Effector memory CD8-positive, alpha-beta T cell (primary cell): ENCODE measurements at regions not wholly inside any gene's neighbourhood (a gene's known extent, or its start where the extent isn't known, plus 50 kb on each side); places are given as distances from the start of the nearest gene placed in this dataset.
A peak's percentile ranks its signal among the peaks of the same experiment; 100 is the strongest.
"Not testable (repeated sequence)": the region's sequence is repeated elsewhere in the genome, so short reads cannot be mapped to it uniquely, and the experiment has no call there.

ENCODE experiments used
- ATAC-seq: fragments of 150-1000 bp; cut with Tn5 transposase; replicated peaks from 2 replicates; pipeline ENCODE4 v1.10.0; 2021; ENCODE audit warnings: mild to moderate bottlenecking, moderate library complexity
- DNase-seq, 3 experiments: peaks; one replicate each; pipeline ENCODE4 v3.0.0; 2021
- H3K27ac Mint-ChIP-seq, 2 donors: one replicate each; pipeline ENCODE4 v1.8.0; 2022; ENCODE audit warnings: mild to moderate bottlenecking in 2 of 2, mixed read lengths in 2 of 2, moderate library complexity in 2 of 2
- H3K27me3 Mint-ChIP-seq, 2 donors: one replicate each; pipeline ENCODE4 v1.8.0; 2022; ENCODE audit warnings: mixed read lengths in 2 of 2
- H3K36me3 Mint-ChIP-seq: one replicate; pipeline ENCODE4 v1.8.0; 2022; ENCODE audit warnings: mild to moderate bottlenecking, moderate library complexity, mixed read lengths; ENCODE audit not compliant: insufficient read depth
- H3K4me1 Mint-ChIP-seq, 2 donors: one replicate each; pipeline ENCODE4 v1.8.0; 2022; ENCODE audit warnings: low read depth in 2 of 2, mixed read lengths in 2 of 2
- H3K4me3 Mint-ChIP-seq, 2 donors: one replicate each; pipeline ENCODE4 v1.8.0; 2022; ENCODE audit warnings: mild to moderate bottlenecking in 2 of 2, mixed read lengths in 2 of 2, moderate library complexity in 2 of 2
- H3K9me3 Mint-ChIP-seq, 2 donors: one replicate each; pipeline ENCODE4 v1.8.0; 2022; ENCODE audit warnings: mixed read lengths in 2 of 2

- peak overlapping the region; percentile 92 for H3K4me3 Mint-ChIP-seq
- peak overlapping the region; percentile 98 to 100 for H3K27ac Mint-ChIP-seq
- peaks cover 49% of the 10 kb centered on the region for H3K36me3 Mint-ChIP-seq
- no peaks in the 10 kb centered on the region for H3K27me3 Mint-ChIP-seq
- no peaks in the 10 kb centered on the region for H3K9me3 Mint-ChIP-seq
- H3K4me1 Mint-ChIP-seq, result peaks cover 28 to 29% of the 10 kb centered on the region in 2 donors
- DNase-seq (no peak), ATAC-seq (peak; percentile 41)
These were observed 110.2 kb upstream of the DOCK9 start for GRCh38 chr13:99087954-99088491.

DNA sequence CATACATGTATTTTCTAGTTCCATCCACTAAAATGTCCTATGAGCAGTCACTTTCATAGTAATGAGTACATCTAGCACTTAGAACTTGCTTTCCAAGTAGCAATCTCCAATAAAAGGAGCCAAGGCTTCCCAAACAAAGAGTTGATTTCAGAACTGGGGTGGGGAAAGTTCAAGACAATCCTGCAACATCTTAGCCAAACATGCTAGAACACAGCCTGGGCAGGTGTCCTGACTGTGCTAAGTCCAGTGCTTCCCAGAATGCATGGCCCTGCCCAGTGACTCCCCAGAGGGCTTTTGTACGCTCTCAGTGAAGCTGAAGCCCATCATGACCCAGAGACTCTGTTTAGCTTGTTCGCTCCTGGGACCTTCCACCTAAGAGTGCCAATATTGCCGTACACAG lies 106.7 kb upstream of the UBAC2 start:
- H3K4me3 Mint-ChIP-seq, result no peak overlapping the region
- H3K27ac Mint-ChIP-seq, result no peak overlapping the region
- no peaks in the 10 kb centered on the region for H3K9me3 Mint-ChIP-seq
- no peaks in the 10 kb centered on the region for H3K27me3 Mint-ChIP-seq
- no peak for DNase-seq
- H3K4me1 Mint-ChIP-seq, result no peaks in the 10 kb centered on the region
- ATAC-seq, result no peak
- H3K36me3 Mint-ChIP-seq, result peaks cover 8% of the 10 kb centered on the region

DNA sequence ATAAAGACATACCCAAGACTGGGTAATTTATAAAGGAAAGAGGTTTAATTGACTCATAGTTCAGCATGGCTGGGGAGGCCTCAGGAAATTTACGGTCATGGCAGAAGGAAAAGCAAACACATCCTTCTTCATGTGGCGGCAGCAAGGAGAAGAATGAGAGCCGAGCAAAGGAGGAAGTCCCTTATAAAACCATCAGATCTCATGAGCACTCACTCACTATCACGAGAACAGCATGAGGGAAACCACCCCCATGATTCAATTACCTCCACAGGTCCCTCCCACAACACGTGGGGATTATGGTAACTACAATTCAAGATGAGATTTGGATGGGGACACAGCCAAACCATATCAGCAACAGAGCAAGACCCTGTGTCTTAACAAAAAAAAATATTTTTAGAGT lies 98.8 kb upstream of the UBAC2 start:
- H3K36me3 Mint-ChIP-seq, H3K9me3 Mint-ChIP-seq, DNase-seq, H3K4me3 Mint-ChIP-seq, H3K27ac Mint-ChIP-seq, H3K4me1 Mint-ChIP-seq, ATAC-seq: not testable (repeated sequence)
- H3K27me3 Mint-ChIP-seq, result peaks cover 13 to 36% of the 10 kb centered on the region in 2 donors

DNA sequence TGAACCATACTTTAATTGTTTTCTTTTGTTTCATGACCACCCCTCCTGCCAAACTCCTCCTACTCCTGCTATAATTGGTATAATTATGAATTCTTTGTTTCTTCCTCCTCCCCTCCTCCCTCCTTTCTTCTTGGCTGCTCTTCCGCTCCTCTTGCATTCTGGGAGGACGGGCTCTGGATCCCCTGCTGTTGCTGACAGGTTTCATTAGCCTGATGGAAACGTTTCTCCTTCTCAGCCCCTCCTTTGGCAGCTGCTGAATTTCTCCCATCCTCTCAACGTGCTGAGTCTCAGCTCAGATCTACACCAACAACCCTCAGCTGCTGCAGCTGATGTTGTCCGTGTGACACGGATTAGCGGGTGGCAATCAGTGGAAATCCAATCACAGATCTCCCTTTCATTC lies 97.1 kb upstream of the UBAC2 start:
- H3K36me3 Mint-ChIP-seq, result no peaks in the 10 kb centered on the region
- H3K4me1 Mint-ChIP-seq, result no peaks in the 10 kb centered on the region
- ATAC-seq, result no peak
- peaks cover 13 to 36% of the 10 kb centered on the region in 2 donors for H3K27me3 Mint-ChIP-seq
- H3K4me3 Mint-ChIP-seq, result no peak overlapping the region
- H3K27ac Mint-ChIP-seq, result peak overlapping the region in 1 of 2 donors; percentile 17
- no peaks in the 10 kb centered on the region for H3K9me3 Mint-ChIP-seq
- DNase-seq, result no peak

DNA sequence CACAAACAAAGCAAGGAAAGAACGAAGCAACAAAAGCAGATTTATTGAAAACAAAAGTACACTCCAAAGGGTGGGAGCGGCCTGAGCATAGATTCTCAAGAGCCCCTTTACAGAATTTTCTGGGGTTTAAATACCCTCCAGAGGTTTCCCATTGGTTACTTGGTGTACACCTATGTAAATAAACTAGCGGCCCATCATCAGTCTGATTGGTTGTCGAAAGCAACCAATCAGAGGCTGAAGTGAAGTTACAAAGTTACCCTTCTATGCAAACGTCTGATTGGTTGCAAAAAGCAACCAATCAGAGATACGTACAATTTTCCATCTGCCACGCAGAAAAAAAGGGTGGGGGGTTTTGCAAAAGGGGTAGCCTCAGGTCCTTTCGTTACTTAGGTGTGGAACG lies 96.3 kb upstream of the UBAC2 start:
- H3K36me3 Mint-ChIP-seq, result no peaks in the 10 kb centered on the region
- H3K4me1 Mint-ChIP-seq, result no peaks in the 10 kb centered on the region
- no peak overlapping the region for H3K27ac Mint-ChIP-seq

GRCh38 chr13:99105160-99105559 lies 95.5 kb upstream of the UBAC2 start:
- H3K27me3 Mint-ChIP-seq, result peaks cover 13 to 36% of the 10 kb centered on the region in 2 donors
- H3K27ac Mint-ChIP-seq, result no peak overlapping the region
- H3K9me3 Mint-ChIP-seq, result no peaks in the 10 kb centered on the region
- H3K4me1 Mint-ChIP-seq, result no peaks in the 10 kb centered on the region
- DNase-seq, result no peak
- no peaks in the 10 kb centered on the region for H3K36me3 Mint-ChIP-seq
- ATAC-seq, result no peak
- H3K4me3 Mint-ChIP-seq, result no peak overlapping the region

More for the DNA sequence above, 96.3 kb upstream of the UBAC2 start:
- ATAC-seq (no peak), DNase-seq (no peak)
- Mint-ChIP-seq H3K4me3 (no peak overlapping the region), H3K27me3 (peaks cover 13 to 36% of the 10 kb centered on the region in 2 donors), H3K9me3 (no peaks in the 10 kb centered on the region)

DNA sequence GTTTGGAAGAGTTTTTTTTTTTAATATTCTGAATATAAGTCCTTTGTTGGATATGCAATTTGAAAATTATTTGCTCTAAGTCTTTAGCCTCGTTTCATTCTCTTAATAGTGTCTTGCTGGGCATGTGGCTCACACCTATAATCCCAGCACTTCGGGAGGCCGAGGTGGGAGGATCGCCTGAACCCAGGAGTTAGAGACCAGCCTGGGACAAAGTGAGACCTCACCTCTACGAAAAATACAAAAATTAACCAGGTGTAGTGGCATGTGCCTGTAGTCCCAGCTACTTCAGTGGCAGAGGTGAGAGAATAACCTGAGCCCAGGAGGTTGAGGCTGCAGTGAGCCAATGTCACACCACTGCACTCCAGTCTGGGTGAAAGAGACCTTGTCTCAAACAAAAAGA lies 87.3 kb upstream of the UBAC2 start:
- Mint-ChIP-seq H3K9me3 (no peaks in the 10 kb centered on the region), H3K4me3 (no peak overlapping the region), H3K4me1 (no peaks in the 10 kb centered on the region), H3K27me3 (no peaks in the 10 kb centered on the region), H3K27ac (no peak overlapping the region), H3K36me3 (peaks cover 2% of the 10 kb centered on the region)
- ATAC-seq, result no peak
- no peak for DNase-seq

DNA sequence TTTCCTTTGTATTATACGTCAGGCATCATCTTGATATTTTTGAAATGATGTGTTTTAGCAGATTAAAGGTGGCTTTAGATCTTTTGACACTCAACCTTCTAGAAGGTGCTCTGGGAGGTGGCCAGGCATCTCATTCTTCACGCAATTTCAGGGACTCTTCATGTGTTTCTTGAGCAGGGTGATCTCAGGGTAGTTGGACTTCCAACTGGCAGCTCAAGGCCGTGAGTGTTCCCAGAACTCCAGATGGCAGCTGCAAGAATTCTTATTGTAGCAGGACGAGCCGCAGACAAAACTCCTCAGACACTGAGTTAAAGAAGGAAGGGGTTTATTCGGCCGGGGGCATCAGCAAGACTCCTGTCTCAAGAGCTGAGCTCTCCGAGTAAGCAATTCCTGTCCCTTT lies 82.5 kb upstream of the UBAC2 start:
- H3K27me3 Mint-ChIP-seq, result peaks cover 5 to 7% of the 10 kb centered on the region in 2 donors
- no peaks in the 10 kb centered on the region for H3K4me1 Mint-ChIP-seq
- no peaks in the 10 kb centered on the region for H3K9me3 Mint-ChIP-seq
- ATAC-seq, result no peak
- peaks cover 2% of the 10 kb centered on the region for H3K36me3 Mint-ChIP-seq
- H3K4me3 Mint-ChIP-seq, result no peak overlapping the region
- DNase-seq, result no peak
- H3K27ac Mint-ChIP-seq, result no peak overlapping the region

GRCh38 chr13:99119656-99120055 lies 81.0 kb upstream of the UBAC2 start:
- no peak for DNase-seq
- ATAC-seq, result peak; percentile 53
- H3K27ac Mint-ChIP-seq, result no peak overlapping the region
- H3K4me3 Mint-ChIP-seq, result no peak overlapping the region
- H3K36me3 Mint-ChIP-seq, result no peaks in the 10 kb centered on the region
- H3K9me3 Mint-ChIP-seq, result no peaks in the 10 kb centered on the region
- peaks cover 7 to 20% of the 10 kb centered on the region in 2 donors for H3K27me3 Mint-ChIP-seq
- H3K4me1 Mint-ChIP-seq, result peaks cover 5 to 6% of the 10 kb centered on the region in 2 donors

DNA sequence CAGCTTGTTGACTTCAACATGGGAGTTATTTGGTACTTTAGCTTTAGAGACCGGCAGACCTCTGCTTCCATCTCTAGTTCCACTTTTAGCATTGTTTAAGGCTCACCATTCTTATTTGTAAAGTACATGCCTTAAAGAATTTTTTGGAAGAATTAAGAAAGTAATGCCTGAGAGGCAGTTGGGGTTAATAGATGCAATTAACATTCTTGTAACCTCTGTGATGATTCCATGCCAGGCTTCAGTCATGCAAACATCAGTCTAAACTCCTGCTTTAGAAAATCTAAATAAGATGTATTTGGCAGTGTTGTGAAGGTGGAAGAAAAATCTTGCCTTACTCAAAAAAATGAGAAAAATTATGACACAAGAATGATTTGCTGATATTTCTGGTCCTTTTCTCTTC lies 79.9 kb upstream of the UBAC2 start:
- Mint-ChIP-seq H3K27me3 (peaks cover 7 to 20% of the 10 kb centered on the region in 2 donors), H3K36me3 (no peaks in the 10 kb centered on the region), H3K27ac (peak overlapping the region in 1 of 2 donors; percentile 2), H3K4me1 (peaks cover 12 to 13% of the 10 kb centered on the region in 2 donors), H3K9me3 (no peaks in the 10 kb centered on the region), H3K4me3 (no peak overlapping the region)
- DNase-seq, result no peak
- ATAC-seq, result no peak

- Mint-ChIP-seq H3K36me3 (no peaks in the 10 kb centered on the region), H3K4me3 (no peak overlapping the region), H3K4me1 (peaks cover 12 to 13% of the 10 kb centered on the region in 2 donors), H3K27ac (no peak overlapping the region), H3K27me3 (peaks cover 7 to 20% of the 10 kb centered on the region in 2 donors), H3K9me3 (no peaks in the 10 kb centered on the region)
- ATAC-seq (no peak), DNase-seq (no peak)
These were observed 78.5 kb upstream of the UBAC2 start for GRCh38 chr13:99122171-99122570.

- Mint-ChIP-seq H3K4me3 (no peak overlapping the region), H3K27ac (no peak overlapping the region), H3K36me3 (no peaks in the 10 kb centered on the region), H3K27me3 (peaks cover 7 to 20% of the 10 kb centered on the region in 2 donors), H3K4me1 (peaks cover 12 to 13% of the 10 kb centered on the region in 2 donors), H3K9me3 (no peaks in the 10 kb centered on the region)
- no peak for DNase-seq
- no peak for ATAC-seq
These were observed 77.3 kb upstream of the UBAC2 start for GRCh38 chr13:99123101-99124045.

DNA sequence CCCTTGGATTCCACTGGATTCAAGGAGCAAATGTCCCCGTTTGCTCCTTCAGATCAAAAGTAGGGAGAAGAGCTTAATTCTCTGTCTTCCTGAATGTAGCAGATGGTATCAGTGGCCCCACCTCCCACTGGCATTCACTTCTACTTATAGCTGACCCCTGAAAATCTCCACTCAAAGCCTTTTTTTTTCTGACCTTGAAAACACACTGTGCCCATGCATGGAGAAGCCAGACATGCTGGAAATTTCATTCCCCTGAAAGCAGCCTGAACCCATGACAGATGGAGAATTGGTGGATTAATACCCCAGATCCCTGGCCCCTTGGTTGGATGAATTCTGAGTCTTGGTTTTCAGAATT lies 76.6 kb upstream of the UBAC2 start:
- Mint-ChIP-seq H3K4me3 (no peak overlapping the region), H3K36me3 (no peaks in the 10 kb centered on the region), H3K27ac (no peak overlapping the region), H3K27me3 (peaks cover 7 to 20% of the 10 kb centered on the region in 2 donors), H3K4me1 (peaks cover 12 to 13% of the 10 kb centered on the region in 2 donors), H3K9me3 (no peaks in the 10 kb centered on the region)
- ATAC-seq (no peak), DNase-seq (no peak)

GRCh38 chr13:99124794-99125316 lies 75.8 kb upstream of the UBAC2 start:
- peaks cover 12 to 13% of the 10 kb centered on the region in 2 donors for H3K4me1 Mint-ChIP-seq
- H3K36me3 Mint-ChIP-seq, result no peaks in the 10 kb centered on the region
- DNase-seq (no peak), ATAC-seq (peak; percentile 79)
- H3K9me3 Mint-ChIP-seq, result no peaks in the 10 kb centered on the region
- H3K27ac Mint-ChIP-seq, result no peak overlapping the region
- H3K4me3 Mint-ChIP-seq, result peak overlapping the region; percentile 34 to 47
- H3K27me3 Mint-ChIP-seq, result peaks cover 7 to 20% of the 10 kb centered on the region in 2 donors
